ENCODE measurements at regions not wholly inside any gene's neighbourhood (a gene's known extent, or its start where the extent isn't known, plus 50 kb on each side); places are given as distances from the start of the nearest gene placed in this dataset.
A peak's percentile ranks its signal among the peaks of the same experiment; 100 is the strongest.

DNA sequence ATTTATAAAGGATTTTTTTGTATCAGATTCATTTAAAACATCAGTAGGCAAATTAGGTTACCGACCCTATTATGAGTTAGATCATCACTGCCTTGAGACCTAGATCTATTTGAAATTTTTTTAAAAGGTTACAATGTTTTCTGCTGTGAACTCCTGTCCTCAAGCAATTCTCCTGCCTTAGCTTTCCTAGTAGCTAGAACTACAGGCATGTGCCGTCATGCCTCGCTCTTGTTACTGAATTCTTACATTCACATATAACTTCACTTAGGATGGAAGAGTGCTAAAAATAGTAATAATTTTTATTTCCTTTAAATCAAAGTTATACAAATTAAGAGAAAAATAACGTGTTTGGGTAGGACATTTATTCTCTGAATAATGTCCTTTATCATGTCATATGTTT, 75.5 kb upstream of the MAOA start:
- peak; percentile 23 for DNase-seq (ENCODE audit: low spot score)

DNA sequence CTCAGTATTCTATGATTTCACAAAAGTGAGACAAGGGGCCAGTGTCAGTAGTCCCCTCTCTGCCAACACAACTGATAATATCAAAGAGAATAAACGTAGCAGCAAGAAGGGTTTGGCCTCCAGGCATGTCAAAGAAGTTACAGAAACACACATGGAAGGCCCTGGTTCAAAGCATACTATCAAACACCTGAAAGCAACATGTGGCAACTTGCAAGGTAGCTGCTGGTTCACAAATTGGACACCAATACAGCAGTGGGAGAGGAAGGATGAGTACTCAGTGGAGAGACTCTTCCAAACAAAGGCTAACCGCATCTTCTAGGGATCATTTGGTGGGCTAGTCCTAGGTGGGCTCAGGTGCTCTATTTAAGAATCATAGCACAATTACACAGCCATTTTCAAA, 74.9 kb upstream of the MAOA start:
- DNase-seq (ENCODE audit: low spot score) = peak; percentile 31

DNA sequence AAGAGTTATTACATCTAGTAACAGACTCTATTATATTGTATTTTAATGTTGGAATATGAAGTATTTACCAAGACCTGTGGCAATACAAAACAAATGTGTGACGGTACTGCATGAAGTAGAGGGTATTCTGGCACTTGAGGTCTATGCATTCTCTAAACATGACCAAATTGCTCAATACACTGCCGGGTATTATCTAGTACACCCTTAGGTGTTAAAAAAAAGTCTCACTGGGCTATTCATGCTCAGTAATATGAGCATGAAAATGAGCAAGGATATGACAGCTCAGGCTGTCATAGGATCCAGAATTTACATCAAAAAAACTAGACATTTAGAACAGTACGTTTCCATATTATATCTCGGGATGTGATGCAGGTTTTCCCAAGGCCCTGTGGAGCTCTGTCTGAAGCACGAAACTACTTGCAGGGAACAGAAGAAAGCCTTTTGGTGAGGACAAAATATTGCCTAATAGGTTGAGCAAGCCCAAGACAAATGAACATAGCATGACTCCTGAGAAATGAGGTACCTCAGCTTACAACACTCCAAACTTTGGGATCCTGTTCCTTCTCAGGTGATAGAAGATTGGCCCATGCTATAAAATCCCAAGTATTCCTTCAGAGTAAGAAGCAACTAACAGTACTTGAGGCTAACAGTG, 74.1 kb upstream of the MAOA start:
- no peak for DNase-seq (ENCODE audit: low spot score)

DNA sequence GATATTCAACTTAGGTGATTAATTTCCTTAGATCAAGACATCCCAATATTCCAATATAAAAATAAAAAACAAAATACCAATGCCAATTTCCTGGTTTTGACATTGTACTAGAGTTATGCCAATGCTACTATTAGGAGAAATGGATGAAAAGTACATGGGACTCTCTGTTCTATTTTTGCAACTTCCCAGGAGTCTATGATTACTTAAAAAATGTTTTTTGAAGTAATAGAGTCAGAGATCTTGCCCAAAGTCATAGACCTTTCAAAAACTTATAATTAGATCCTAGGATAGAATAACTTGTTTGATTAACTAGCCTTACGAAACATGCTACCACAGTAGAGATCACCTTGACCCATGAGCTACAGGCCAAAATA, 73.6 kb upstream of the MAOA start:
- DNase-seq (ENCODE audit: low spot score) = no peak

DNA sequence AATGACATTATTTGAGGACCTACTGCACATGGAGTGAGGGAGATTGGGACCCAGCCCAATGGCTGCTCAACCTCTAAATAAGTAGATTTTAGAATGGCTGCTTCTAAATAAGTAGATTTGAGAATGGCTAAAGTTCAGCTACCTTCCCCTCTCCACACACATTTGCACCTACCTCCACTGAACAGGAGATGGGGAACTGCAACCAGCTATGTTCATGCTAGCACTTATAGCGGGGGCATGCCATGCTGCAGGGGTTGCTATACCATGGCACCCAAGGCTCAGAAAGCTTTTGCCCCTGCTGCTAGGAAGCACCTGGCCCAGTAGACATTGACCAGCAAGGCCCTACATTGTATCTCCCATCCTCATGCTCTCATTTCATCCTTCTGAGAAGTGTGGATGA, 70.2 kb upstream of the MAOA start:
- DNase-seq (ENCODE audit: low spot score) = no peak

DNA sequence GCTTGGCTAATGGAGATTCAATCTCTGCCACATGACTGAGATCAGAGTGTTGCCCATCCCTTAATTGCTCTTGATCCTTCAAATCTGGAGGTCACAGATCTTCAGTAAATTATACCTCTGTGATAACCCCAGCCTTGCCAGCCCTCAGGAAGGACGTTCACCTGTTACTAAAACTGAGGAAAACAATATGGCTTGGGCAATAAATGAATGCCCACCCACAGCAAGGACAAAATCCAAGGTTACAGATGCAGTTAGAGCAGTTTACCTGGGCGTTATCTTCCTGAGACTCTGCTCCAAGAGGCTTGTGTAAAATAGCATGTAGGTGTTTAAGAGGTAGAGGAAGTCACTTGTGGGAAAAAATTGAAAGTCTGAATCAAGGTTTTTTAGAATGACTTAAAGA, 69.3 kb upstream of the MAOA start:
- DNase-seq (ENCODE audit: low spot score) = no peak

DNA sequence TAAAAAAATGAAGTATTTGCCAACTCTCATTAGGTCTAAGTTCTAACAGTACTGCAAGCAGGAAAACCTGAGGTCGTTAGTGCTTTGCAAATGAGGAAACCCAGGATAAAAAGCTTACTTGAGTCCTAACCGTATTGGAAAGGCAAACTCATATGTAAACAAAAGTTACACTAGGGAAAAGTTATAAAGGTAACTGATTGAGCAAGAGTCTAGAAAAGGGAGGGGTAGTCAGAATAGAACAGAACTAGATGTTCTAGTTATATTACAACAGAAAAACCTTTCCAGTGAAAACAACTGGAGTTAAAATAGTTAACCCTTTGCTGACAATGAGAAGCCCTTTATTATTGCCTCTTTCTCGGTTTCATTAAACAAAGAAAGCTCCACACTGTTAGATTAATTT, 66.4 kb upstream of the MAOA start:
- DNase-seq (ENCODE audit: low spot score) = peak; percentile 7

DNA sequence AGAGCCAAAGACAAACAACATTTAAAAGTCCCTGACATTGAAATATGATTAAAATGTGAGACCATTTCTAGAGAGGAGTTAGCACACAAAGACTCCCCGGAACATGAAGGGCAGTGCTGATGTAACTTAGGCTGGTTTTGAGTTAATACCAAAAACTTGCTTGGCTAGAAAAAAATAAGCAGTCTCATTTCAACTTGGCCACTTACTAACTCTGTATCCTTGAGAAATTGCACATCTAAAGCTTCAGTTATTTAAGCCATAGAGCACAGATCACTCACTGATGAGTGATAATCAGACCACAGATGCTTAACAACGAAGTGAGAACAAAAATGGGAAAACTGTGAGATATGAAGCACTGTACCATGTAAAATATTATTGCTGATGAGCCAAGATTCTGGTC, 65.9 kb upstream of the MAOA start:
- no peak for DNase-seq (ENCODE audit: low spot score)

DNA sequence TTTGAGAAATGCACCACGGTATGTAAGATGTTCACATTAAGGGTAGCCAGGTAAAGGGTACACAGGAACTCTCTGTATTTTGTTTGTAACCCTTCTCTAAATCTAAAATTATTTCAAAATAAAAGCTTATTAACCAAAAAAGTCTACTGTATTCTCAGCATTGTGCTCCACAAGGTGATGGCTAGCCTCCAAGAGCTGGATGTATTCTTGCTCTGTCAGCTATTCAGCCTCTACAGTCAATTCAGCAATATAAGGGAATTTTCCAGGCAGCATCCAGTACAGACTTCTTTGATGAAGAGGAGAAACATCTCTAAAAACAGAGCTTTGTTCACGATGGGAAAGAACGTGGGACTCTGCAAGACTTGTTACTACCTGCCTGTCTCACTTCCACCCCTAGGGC, 63.5 kb upstream of the MAOA start:
- DNase-seq (ENCODE audit: low spot score) = peak; percentile 4

DNA sequence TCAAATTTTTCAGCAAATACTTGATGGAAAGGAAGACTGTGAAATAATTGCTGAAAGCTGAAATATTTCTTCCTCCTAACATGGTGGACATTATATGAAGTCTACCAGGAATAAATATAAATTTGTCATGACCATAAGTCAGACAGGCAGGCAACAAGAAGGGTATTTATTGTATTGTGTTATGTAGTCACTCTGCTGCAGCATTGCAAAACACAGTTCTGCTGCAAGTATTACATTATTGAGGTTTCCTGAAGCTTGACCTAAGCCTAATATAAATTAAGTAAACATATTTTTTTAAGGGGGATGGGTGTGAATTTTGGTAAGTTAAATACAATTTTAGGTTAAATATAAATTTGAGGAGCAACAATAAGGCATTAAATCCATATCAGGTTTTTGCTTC, 60.2 kb upstream of the MAOA start:
- DNase-seq (ENCODE audit: low spot score) = no peak

DNA sequence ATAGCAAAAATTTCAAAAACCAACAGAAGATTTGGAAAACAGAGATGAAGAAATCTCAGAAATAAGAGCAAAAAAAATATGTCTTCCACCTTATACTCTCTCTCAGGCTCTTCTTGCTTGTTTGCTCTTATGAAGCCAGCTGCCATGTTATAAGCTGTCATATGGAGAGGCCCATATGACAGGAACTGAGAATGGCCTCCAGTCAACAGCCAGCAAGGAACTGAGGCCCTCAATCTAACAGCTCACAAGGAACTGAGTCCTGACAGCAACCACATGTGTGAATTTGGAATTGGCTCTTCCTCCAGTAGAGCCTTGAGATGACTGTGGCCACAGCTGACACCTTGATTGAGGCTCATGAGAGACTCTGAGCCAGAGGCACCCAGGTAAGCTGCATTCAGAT, 51.3 kb upstream of the MAOA start:
- no peak for DNase-seq (ENCODE audit: low spot score)

DNA sequence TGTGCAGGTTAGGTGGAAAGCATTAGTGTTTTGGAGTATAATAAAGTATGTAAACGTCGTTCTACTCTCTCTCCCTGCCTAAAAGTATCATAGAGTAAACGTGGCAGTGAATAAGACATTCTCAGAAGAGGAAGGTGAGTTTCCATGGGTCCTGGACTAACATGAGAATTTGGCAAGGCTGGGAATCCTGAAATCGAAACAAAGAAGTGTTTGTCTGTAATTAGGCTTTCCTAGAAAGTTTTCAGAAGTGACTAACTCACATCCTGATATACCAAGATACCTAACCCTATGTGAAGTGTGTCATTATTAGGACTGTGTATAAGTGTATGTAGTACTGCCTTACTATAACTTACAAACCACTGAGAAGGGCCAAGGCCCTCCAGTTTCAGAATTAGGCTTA, 50.7 kb upstream of the MAOA start:
- DNase-seq (ENCODE audit: low spot score) = no peak

Measured in umbilical cord (tissue), 1 donor.